Fibroblast of skin of scalp (primary cell): ENCODE measurements at regions not wholly inside any gene's neighbourhood (a gene's known extent, or its start where the extent isn't known, plus 50 kb on each side); places are given as distances from the start of the nearest gene placed in this dataset.

ENCODE experiments used
- DNase-seq: peaks from one replicate; pipeline ENCODE4 v3.0.0-alpha.2; 2013

GRCh38 chr4:160247091-160247656, 1144.3 kb downstream of the RAPGEF2 start:
- DNase-seq = no peak

- DNase-seq = no peak
Measured at GRCh38 chr4:160251522-160252170, 1148.8 kb downstream of the RAPGEF2 start.

- no peak for DNase-seq
Measured at GRCh38 chr4:160257318-160257717, 1154.4 kb downstream of the RAPGEF2 start.

GRCh38 chr4:160265014-160265413, 1162.1 kb downstream of the RAPGEF2 start:
- DNase-seq = no peak

GRCh38 chr4:160265836-160266235, 1163.0 kb downstream of the RAPGEF2 start:
- no peak for DNase-seq

- no peak for DNase-seq
Measured at GRCh38 chr4:160276785-160277325, 1174.0 kb downstream of the RAPGEF2 start.

GRCh38 chr4:160283081-160283480, 1180.2 kb downstream of the RAPGEF2 start:
- DNase-seq = no peak

- DNase-seq = no peak
Measured at GRCh38 chr4:160284516-160284915, 1181.6 kb downstream of the RAPGEF2 start.

GRCh38 chr4:160286051-160286450, 1183.2 kb downstream of the RAPGEF2 start:
- DNase-seq = no peak

GRCh38 chr4:160296476-160296875, 1193.6 kb downstream of the RAPGEF2 start:
- no peak for DNase-seq

GRCh38 chr4:160299177-160299576, 1196.3 kb downstream of the RAPGEF2 start:
- DNase-seq = no peak

- DNase-seq = no peak
Measured at GRCh38 chr4:160299608-160300007, 1196.7 kb downstream of the RAPGEF2 start.

GRCh38 chr4:160316036-160316435, 1213.2 kb downstream of the RAPGEF2 start:
- DNase-seq = no peak

- DNase-seq = peak; percentile 11
Measured at GRCh38 chr4:160318567-160319220, 1215.8 kb downstream of the RAPGEF2 start.

GRCh38 chr4:160319221-160319867, 1216.5 kb downstream of the RAPGEF2 start:
- DNase-seq = no peak

- DNase-seq = no peak
Measured at GRCh38 chr4:160319868-160320260, 1217.0 kb downstream of the RAPGEF2 start.

GRCh38 chr4:160326110-160326509, 1223.2 kb downstream of the RAPGEF2 start:
- no peak for DNase-seq

- no peak for DNase-seq
Measured at GRCh38 chr4:160347197-160347596, 1244.3 kb downstream of the RAPGEF2 start.

- peak; percentile 6 for DNase-seq
Measured at GRCh38 chr4:160350944-160351343, 1248.1 kb downstream of the RAPGEF2 start.

- DNase-seq = no peak
Measured at GRCh38 chr4:160352637-160353036, 1249.8 kb downstream of the RAPGEF2 start.

- DNase-seq = no peak
Measured at GRCh38 chr4:160353548-160353947, 1250.7 kb downstream of the RAPGEF2 start.

- DNase-seq = no peak
Measured at GRCh38 chr4:160362478-160362877, 1259.6 kb downstream of the RAPGEF2 start.

GRCh38 chr4:160364217-160364616, 1261.3 kb downstream of the RAPGEF2 start:
- DNase-seq = no peak
